Stimulated activated CD4-positive, alpha-beta T cell treated with anti-CD3 and anti-CD28 coated beads, Interleukin-15, amount 100 ng/mL, for 24 hours (primary cell): ENCODE measurements at regions not wholly inside any gene's neighbourhood (a gene's known extent, or its start where the extent isn't known, plus 50 kb on each side); places are given as distances from the start of the nearest gene placed in this dataset.

Experiments used
- DNase-seq: peaks from one replicate; pipeline ENCODE4 v3.0.0-alpha.2; 2020

DNA sequence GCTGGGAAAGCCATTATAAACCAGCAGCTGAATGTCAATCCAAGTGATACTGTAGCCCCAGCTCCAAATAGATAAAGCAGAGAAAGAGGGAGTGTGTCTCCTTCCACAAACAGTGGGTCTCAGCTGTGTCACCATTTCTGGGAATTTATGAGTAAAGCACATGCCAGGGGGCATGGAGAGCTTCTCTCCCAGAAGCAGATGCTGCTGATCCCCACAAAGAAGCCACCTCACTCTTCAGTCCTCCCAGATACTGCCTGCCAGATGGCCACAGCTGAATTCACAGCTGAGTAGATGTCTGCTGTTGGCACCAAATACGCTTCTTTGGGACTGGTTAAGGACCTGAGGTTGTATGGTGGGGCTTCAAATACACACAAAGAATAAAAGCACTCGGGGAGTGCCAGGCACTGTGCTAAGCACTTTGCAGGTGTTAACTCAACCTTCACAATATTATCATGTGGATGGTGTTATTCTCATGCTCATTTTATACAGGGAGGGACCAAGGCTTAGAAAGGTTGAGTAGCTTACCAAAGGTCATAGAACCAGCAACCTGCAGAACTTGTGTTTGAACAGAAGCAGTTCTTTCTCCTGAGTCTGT is 298.3 kb downstream of the CDH11 start:
- DNase-seq: no peak

DNA sequence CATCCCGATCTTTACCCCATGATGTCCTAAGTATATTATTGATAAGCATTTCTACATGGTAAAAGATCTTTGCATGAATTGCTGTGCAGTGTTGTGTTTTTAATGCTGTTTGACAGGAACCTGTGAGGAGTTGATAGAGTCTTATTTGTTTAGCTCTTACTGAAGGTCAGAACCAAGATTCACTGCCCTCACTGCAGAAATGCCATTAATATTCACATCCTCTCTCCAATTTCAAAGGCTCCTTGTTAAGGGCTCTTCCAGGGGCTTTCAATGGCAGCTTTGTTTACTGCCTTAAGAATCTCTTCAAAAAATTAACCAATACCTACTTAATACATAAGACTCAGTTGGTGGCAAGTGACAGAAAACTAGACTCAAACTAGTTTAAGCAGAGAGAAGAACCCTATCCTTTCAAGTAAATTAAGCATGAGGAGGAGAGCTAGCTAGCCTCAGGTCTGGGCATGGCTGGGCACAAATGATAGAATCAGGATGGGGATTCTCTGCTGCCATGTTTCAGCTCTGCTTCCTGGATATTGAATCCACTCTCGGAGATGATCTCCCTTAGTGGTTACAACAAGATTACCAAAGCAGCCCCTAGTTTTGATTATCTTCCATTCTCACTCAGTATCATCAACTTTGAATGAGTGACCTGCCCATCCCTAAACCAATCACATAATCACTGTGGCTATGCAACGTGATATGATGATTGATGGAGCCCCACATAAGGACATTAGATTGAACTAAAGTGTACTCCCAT is 311.8 kb downstream of the CDH11 start:
- DNase-seq: no peak

DNA sequence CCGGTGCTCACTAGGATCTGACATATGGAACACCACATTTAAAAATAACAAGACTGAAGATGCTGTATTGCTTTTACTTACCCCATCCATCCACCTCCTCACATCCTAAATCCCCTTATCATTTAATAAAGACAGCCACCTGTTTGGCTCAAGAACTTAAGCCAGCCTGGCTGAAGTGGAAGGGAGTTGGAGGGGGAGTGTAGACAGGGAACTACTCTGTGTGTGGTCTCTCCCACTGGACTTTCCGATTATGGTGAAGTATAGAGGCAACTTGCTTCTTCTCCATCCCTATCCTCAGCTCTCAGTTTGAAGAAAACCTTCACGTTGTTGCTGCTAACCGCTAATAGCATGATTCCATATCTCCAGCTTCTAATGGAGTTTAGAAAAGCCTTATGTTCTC is 313.4 kb downstream of the CDH11 start:
- no peak for DNase-seq

DNA sequence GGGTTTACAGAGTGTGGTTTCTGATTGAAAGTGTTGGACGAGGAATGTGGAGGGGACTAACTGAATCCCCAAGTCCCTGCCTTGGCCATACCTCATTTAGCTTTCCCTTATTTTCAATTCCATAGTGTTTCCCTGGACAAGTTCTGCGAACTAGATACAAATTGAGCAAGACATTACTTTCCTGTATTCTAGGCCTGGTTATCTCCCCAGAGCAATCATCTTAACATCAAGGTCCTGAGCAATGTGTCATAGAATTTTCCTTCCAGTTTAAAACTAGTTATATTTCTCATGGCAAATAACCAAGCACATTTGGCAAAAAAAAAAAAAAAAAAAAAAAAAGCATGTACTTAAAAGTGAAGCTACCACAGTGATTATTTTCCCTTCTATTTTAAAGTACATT is 330.1 kb downstream of the CDH11 start:
- no peak for DNase-seq

DNA sequence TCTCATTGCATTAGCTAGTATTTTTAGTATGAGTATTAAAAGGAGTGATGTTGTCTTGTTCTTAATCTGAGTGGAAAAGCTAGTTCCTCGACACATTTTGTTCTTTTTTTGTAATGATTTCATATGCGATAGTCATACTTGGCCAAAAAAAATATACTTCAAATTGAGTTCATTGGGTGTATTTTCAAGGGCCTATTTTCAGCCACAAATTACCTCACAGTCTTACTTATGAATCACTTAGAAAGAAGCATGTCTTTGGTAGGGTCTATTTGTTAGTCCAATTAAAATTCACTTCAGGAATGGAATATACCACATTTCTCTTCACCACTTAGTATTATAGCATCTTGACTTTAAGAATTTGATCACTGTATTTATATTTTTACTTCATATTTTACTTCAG is 337.2 kb downstream of the CDH11 start:
- no peak for DNase-seq

DNA sequence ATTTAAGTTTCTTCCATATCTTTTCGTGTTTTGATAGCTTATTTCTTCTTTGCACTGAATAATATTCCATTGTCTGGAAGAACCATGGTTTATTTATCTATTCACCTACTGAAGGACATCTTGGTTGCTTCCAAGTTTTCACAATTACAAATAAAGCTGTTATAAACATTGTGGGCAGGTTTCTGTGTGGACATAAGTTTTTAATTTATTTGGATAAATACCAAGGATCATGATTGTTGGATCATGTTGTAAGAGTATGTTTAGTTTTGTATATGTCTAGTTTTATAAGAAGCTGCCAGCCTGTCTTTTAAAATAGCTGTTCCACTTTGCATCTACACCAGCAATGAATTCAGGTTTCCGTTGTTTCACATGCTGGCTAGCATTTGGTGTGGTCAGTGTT is 339.4 kb downstream of the CDH11 start:
- no peak for DNase-seq

DNA sequence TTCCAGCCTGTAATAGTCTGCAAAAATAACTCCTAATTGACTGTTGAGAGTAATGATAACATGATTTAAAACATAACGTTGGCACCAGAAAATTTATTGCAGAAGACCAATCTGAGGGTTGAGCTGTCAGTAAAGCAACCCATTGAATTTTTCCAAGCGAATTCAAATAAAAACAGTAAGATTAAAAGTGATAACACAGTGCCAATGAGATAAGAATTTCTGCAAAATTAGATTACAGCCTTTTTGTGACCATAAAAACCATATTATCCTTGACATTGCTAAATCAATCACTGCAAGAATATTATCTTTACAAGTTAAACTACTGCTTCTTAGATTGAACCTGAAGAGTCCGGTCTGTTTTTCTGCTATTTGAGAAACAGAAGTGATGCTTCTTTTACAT is 341.4 kb downstream of the CDH11 start:
- no peak for DNase-seq

DNA sequence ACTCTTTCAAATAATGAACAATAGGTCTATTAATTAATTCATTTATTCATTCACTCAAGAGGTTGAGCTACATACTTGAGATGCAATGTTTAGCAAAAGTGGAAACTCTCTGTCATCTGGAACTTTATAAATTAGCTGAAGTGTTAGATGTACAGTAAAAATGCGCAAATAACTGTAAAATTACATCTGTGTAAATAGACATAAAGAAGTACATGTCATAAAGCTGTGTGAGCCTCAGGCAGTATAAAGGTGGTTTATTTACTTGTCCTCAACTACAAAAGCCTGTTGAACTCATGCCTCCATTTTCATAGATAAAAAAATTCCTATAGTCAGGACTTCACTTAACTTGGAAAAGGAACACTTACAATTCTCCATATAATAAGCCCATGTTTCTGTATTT is 343.1 kb downstream of the CDH11 start:
- DNase-seq: no peak

DNA sequence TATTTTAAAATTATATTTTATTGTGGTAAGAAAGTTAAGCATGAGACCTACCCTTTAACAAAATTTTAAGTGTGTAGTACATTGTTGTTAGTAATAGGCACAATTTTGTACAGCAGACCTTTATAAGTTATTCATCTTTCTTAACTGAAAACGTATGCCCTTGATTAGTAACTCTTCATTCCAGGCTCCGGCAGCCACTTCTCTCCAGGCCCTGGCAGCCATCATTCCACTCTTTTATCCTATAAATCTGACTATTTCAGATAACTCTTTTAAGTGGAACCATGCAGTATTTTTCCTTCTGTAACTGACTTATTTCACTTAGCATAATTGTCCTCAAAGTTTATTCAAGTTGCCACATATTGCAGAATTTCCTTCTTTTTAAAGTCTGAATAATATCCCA is 348.2 kb downstream of the CDH11 start:
- DNase-seq: no peak

DNA sequence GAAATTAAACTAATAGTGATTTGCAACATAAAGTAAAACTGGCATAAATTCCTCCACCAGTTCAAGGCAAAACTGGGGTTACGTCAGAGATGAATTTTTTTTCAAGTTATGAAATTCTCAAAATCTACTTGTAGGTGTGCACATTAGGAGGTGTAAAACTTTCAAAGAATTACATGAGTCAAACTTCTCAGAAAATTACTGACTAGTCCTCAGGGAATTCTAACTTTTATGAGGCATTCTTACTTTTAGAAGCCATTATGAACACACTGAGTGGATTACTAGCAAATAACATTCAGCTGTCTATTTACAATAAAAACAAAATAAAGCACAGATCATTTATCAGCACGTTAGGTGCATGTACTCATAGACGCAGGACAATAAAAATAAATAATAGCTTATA is 348.7 kb downstream of the CDH11 start:
- no peak for DNase-seq

DNA sequence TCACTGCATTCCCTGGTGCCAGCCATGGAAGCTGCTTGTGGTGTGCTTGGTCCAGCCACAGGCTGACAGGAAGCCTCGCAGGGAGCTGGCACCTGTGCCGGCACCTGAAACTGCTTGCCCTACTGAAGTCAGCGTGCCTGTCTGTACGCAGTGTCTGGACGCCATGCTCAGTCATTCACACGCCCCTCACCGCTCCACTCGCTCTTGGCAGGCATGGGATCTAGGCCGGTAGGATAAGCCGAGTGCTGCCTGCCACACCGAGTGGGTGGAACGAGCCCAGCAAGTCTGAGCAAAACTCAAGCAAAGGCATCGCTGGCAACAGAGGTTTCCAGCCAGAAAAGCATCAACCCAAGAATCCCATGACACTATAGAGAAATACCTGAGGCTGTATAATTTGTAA is 350.6 kb downstream of the CDH11 start:
- DNase-seq: no peak

DNA sequence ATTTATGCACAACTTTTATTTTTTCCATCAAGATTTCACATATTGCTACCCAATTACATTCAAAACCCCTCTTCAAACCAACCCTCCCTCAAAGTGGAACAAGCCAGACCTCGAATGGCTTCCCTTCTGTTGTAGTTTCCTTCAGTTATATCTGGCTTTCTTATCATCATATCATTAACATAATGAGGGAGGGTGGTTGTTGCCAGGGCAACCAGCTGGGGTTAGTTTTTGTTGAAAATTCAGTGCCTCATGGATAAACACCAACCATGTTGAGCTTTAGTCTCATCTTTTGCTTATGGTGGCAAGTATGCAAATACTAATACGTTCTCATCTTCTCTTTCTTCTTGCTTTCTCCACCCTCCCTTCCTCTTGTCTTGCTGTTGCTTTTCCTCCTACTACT is 359.7 kb downstream of the CDH11 start:
- DNase-seq: no peak

DNA sequence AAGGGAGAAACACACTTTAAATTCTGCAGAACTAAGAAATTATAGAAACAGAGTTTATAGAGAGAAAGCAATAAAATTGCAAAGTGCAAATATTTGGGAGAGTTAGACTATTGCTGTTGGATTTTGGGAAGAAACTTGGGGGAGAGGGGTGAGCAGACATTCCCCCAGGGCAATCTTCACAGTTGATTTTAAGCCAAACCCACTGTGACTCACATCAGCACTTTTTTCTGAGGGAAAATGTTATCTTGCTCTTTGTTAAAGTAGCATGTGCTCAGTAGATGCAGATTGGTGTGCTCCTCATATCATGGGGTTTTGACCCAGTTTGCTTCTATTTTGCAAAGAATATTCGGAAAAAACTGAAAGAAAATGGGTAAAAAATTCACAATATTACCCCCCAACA is 367.6 kb downstream of the CDH11 start:
- no peak for DNase-seq

DNA sequence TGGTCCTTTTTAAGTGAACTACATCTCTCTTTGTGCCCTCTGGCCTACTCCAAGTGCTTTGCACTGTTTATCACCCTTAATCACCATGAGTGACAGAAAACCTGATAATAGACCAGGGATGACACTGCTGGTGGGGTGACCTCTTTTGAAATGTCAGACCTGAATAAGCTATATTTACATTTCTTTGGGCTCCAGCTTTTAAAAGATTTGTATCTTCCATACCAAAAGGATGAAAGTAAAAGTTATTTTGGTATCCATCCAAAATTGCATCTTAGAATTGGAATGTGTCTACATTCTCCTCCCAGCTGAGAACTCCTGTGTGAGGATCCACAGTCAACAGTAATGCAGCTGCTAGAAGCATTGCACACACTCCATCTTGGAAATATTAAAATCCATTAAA is 370.0 kb downstream of the CDH11 start:
- DNase-seq: no peak

DNA sequence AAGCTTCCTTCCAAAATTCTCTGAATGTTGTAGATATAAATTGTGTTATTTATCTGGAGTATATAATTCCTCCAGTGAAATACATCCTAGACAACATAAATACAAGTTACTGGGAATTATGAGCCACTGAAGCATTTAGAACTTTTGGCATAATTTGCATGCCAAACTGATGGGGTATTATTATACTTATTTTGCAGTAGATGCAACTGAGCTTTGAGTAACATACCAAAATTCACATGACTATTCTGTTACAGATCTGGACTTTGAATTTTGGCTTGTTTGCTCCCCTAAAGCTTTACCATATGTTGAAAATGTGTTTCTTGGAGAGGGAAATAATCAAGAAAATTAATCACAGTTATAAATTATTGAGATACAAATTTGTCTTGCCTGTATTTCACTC is 372.5 kb downstream of the CDH11 start:
- DNase-seq: no peak

DNA sequence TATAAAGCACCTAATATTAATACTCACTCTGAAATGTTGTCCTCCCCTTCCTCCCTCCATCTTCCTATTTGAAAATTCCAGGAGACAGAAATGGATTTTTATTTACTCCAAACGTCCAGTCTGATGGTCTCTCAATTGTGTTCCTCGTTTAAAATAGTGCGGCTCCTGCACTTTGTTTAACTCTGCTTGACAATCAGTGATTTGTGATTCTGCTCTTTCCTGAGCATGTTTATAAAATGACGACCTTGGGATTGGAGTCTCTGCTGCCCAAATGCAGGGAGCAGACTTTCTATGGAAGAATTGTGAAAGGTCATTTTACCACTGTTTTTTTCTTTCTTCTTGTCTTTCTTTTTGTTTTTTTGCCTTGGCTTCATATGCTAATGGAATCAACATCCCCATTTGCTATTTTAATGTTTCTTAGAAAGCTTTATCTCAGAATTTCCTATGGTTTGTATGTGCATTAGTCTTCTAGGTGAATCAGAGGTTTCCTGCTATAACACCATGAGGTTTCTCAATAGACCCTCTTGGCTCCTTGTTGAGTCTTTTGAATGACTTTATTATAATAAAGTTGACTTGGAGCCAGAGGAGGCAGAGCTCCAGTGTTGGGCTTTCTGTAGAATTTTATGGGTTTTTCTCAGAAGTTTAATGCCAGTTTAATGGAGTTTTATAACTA is 376.5 kb downstream of the CDH11 start:
- no peak for DNase-seq

DNA sequence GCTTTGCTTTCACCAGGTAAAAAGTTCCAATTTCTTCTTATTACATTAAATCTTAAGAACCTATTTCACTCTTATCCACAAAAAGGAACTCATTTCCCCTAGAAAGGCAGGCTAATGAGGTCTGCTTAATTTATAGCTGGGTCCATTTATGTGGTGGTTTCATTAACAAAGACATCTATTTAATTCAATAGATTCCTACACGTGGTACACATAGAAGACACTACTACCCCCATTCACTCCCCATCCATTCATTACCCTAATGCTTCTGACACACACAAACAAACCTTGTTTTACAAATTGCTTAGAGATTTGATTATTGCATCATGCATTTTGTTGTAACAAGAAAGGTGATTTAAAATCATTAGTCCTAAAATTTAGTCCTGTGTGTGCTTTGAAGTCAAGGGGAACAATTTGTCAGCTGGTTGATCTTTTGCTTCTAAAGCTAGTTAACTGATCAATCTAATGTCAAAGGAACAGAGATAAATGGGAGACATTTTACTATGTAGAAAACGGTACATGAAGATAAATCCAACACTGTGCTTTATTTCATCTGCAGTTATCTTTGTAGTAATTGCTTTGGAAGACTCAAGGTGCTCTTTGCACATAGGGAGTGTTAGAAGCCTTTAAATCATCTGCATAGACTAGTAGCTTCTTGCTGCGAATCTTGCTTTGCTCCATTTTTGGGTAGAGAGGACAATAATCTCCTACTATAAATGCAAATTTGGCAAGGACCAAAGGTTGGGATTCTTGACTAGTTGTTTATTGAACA is 379.2 kb downstream of the CDH11 start:
- DNase-seq: no peak

DNA sequence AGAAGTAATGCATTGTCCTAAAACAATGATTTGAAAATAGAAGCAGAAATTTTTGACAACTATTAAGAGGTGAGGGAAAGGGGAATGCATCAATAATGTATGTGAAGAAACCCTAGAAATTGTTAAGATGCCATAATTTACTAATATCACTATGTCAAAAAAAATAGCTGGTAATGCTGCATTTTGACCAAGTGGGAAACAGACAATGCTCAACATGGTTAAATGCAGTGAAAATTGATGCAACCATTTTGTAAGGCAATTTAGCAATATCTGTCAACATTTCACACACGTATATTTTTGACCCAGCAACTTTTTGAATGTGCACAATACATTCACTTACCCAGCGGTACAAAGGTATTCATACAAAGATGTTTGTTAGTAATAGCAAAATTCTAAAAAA is 381.6 kb downstream of the CDH11 start:
- no peak for DNase-seq

DNA sequence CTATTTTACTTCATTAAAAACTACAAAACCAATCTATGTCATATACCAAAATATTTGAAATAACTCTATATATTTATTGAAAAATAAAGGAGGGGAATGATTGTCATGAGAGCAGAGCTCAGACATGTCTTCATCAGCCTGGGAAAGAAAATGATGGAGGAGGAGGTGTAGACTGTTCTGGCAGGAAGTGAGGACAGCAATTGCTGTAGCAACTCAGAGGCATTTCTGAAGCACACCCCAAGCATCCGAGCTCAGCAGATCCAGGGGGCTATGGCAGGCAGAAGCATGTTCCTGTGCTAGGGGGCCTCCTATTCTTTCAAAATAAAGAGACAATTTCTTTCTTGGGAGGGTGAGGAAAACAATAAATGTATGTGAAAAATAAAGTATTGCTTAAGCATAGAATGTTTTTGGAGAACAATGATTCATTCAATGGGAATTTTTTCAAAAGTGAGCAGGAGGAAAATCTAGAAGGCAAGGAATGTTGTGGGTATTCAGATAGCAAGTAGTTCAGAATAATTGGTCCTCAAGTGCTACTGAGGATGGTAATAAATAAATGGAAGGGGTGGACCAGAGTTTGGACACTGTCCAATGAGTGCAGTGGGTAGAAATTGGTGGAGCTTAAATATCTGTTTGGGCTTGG is 383.4 kb downstream of the CDH11 start:
- no peak for DNase-seq

DNA sequence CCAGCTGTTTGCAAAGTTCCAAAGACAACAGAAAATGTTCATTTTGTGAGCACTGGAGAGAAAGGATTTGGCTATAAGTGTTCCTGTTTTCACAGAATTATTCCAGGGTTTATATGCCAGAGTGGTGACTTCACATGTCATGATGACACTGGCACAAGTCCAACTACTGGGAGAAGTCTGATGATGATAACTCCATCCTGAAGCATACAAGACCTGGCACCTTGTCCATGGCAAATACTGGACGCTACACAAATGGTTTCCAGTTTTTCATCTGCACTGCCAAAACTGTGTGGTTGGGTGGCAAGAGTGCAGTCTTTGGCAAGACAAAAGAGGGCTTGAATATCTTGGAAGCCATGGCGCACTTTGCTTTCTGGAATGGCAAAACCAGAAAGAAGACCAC is 385.0 kb downstream of the CDH11 start:
- DNase-seq: no peak

DNA sequence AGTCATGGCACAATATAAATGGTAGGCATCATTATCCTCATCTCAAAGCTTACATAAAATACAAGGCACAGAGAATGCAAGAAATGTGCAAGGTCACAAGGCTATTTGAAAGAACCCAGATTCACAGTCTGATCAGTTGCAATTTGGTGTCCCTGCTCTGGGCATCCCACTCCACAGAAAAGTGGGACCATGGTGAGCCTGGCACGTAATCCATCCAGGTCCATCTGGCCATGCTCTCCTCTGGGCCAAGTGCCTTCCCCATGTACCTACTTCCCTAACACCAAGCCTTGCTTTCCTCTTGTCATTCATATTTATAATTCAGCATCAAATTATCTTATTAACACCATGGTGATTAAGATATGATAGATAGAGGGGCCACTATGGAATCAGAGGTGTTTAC is 390.0 kb downstream of the CDH11 start:
- DNase-seq: no peak

DNA sequence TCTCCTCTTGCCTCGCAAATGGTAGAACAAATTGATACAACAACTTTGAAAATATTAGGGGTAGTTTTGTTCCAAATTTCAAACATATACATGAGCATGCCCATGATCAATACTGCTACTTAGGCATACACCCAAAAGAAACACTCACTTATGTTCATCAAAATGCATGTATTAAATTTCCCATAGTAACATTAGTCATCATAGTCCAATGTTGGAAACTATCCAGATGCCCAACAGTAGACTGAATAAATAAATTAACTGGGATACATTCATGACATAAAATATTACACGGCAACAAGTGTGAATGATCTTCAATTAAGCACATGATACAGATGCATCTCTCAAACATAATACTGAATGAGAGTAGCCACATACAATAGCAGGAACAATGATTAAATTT is 391.6 kb downstream of the CDH11 start:
- no peak for DNase-seq

DNA sequence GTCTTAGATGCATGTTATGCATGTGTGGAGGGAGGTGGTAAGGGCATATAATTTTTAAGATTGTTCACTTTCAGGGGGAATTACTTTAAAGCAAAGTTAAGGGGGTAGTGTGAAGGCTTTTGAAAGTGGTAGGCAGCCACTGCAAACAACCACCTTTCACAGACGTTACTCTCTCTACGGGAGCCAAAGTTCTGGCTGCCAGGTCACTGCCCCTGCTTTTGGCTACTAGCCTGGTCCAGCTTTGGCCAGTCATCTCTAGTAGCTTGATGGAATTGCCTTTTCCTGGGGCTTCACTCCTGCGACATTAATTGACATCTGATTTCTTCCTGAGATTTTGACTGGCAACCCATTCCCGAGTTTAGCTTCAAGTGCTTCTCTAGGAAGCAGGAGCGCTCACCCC is 397.5 kb downstream of the CDH11 start:
- no peak for DNase-seq
